A549 (cell line): ENCODE measurements at regions not wholly inside any gene's neighbourhood (a gene's known extent, or its start where the extent isn't known, plus 50 kb on each side); places are given as distances from the start of the nearest gene placed in this dataset.
"Not testable (repeated sequence)": the region's sequence is repeated elsewhere in the genome, so short reads cannot be mapped to it uniquely, and the experiment has no call there.

Source experiments
- ATAC-seq, 2 experiments: fragments of 200-7000 bp in 1 of 2; fragments of >200 bp in 1 of 2; cut with Nextera tagmentation in 1 of 2; cut with Tn5 transposase in 1 of 2; 3 replicates each; pipeline versions ENCODE4 v1.8.0 to v1.9.1; 2018 to 2020; ENCODE audit warnings: mild to moderate bottlenecking in 1 of 2, moderate library complexity in 1 of 2
- CTCF ChIA-PET: fragments of 300-600 bp; sonication (Branson Sonifier 250); formaldehyde crosslinking; extraction: SDS; loops from one replicate; lab custom pipeline; 2021; ENCODE audit warnings: antibody characterized with exemption, inconsistent platforms; lab: Yijun Ruan, JAX
- POLR2A ChIA-PET: fragments of 350-600 bp; formaldehyde crosslinking; extraction: SDS; loops from one replicate; lab custom pipeline; 2021; ENCODE audit warnings: antibody characterized with exemption, inconsistent platforms; lab: Yijun Ruan, JAX
- DNase-seq, 2 experiments: peaks; one replicate each; pipeline versions ENCODE4 v3.0.0 to v3.0.0-alpha.2; 2011 to 2016; ENCODE audit warnings: low read depth in 1 of 2, low spot score in 1 of 2
- FAIRE-seq: peaks from 2 replicates; lab custom pipeline; 2011; peaks lifted over from hg19 to GRCh38; lab: Jason Lieb, UNC
- H3K27ac ChIP-seq, 2 experiments: fragments of >200 bp; sonication (Bioruptor Twin); formaldehyde crosslinking; 3 replicates each; pipeline ENCODE4 v1.5.1; 2016 to 2017
- H3K4me1 ChIP-seq: fragments of >200 bp; sonication (Bioruptor Twin); formaldehyde crosslinking; 3 replicates; pipeline ENCODE4 v1.6.1; 2016
- H3K4me2 ChIP-seq: fragments of >200 bp; sonication (Bioruptor Twin); formaldehyde crosslinking; 3 replicates; pipeline ENCODE4 v1.6.1; 2016
- H3K4me3 ChIP-seq: fragments of >200 bp; sonication (Bioruptor Twin); formaldehyde crosslinking; 3 replicates; pipeline ENCODE4 v1.5.1; 2016
- H3K9me3 ChIP-seq: fragments of >200 bp; sonication (Bioruptor Twin); formaldehyde crosslinking; 3 replicates; pipeline ENCODE4 v1.6.1; 2016
- BHLHE40 ChIP-seq: IDR thresholded peaks from 2 replicates; pipeline ENCODE4 v1.6.1; 2012; ENCODE audit warnings: low read depth, low read length, inconsistent platforms
- CBX2 ChIP-seq: fragments of 200-600 bp; sonication (generic); IDR thresholded peaks from 2 replicates; pipeline ENCODE4 v1.6.1; 2016; ENCODE audit warnings: low read depth, mild to moderate bottlenecking, borderline replicate concordance
- CBX8 ChIP-seq: fragments of 200-600 bp; sonication (generic); IDR thresholded peaks from 2 replicates; pipeline ENCODE4 v1.6.1; 2016
- CTCF ChIP-seq: fragments of >200 bp; sonication (Bioruptor Twin); formaldehyde crosslinking; IDR thresholded peaks from 3 replicates; pipeline ENCODE4 v1.5.1; 2016
- FOSB ChIP-seq: fragments of 250-450 bp; sonication (Bioruptor Pico); IDR thresholded peaks from 2 replicates; pipeline ENCODE4 v1.5.0; 2020; ENCODE audit warnings: mild to moderate bottlenecking, moderate library complexity
- FOXS1 ChIP-seq: fragments of 250-450 bp; sonication (Bioruptor Pico); IDR thresholded peaks from 2 replicates; pipeline ENCODE4 v1.5.0; 2020; ENCODE audit warnings: mild to moderate bottlenecking, moderate library complexity
- GATA3 ChIP-seq: IDR thresholded peaks from 2 replicates; pipeline ENCODE4 v1.6.1; 2012; ENCODE audit warnings: borderline replicate concordance
- HDAC2 ChIP-seq: fragments of 200-600 bp; sonication (generic); IDR thresholded peaks from 2 replicates; pipeline ENCODE4 v1.6.1; 2016
- KDM5A ChIP-seq: fragments of 200-600 bp; sonication (generic); IDR thresholded peaks from 2 replicates; pipeline ENCODE4 v1.6.1; 2016; ENCODE audit warnings: antibody characterized with exemption, mild to moderate bottlenecking
- MAFK ChIP-seq: fragments of 450-650 bp; IDR thresholded peaks from 2 replicates; pipeline ENCODE4 v1.6.1; 2014; ENCODE audit not compliant: partially characterized antibody
- NPAS2 ChIP-seq: fragments of 250-450 bp; sonication (Bioruptor Pico); IDR thresholded peaks from 2 replicates; pipeline ENCODE4 v1.8.0; 2022; ENCODE audit warnings: mild to moderate bottlenecking, moderate library complexity, borderline replicate concordance
- RAD21 ChIP-seq, 2 experiments: fragments of >200 bp in 1 of 2; sonication (Bioruptor Twin) in 1 of 2; formaldehyde crosslinking in 1 of 2; IDR thresholded peaks in 1 of 2; conservative IDR thresholded peaks in 1 of 2; 2 replicates in 1 of 2; 3 replicates in 1 of 2; pipeline ENCODE4 v1.6.1; 2012 to 2018; ENCODE audit warnings: inconsistent platforms in 1 of 2
- RCOR1 ChIP-seq: fragments of 150-350 bp; IDR thresholded peaks from 2 replicates; pipeline ENCODE4 v1.6.1; 2014; ENCODE audit warnings: antibody characterized with exemption, low read length, low read depth
- REST ChIP-seq: fragments of 200-600 bp; sonication (generic); IDR thresholded peaks from 2 replicates; pipeline ENCODE4 v1.6.1; 2016; ENCODE audit warnings: antibody characterized with exemption, mild to moderate bottlenecking, moderate library complexity
- RFX5 ChIP-seq: fragments of 450-650 bp; IDR thresholded peaks from 2 replicates; pipeline ENCODE4 v1.7.1; 2014; ENCODE audit warnings: antibody characterized with exemption, mild to moderate bottlenecking, moderate library complexity
- ZC3H11A ChIP-seq: fragments of 450-650 bp; IDR thresholded peaks from 2 replicates; pipeline ENCODE4 v1.6.1; 2014; ENCODE audit warnings: antibody characterized with exemption, mild to moderate bottlenecking
- WGBS: methylation state at CpG from one replicate; pipeline ENCODE4 v1.1.6; 2017; ENCODE audit errors: missing lambda C conversion rate; 5-methylcytosine and 5-hydroxymethylcytosine counted together

DNA sequence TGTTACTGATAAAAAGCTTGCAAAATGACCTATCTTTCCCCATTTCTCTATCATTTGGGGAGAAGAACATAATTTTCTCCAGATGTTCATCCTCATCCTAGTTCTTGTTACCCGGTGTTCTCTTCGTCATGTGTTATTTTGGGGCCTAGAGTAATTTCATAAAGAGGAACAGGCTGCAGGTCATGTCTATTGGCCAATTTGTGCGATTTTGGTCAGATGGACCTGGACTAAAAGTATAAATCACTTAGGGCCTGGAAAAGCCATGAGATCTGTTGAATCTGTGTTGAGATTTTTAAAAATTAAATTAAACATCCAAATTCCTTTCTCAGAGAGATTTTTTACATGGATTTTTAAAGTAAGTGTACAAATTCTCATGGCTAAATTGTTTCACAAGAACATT, 241.3 kb upstream of the PLXNA2 start:
- POLR2A ChIA-PET = no interaction called here
- no peak for DNase-seq
- H3K4me2 ChIP-seq = no peak overlapping the region

GRCh38 chr1:208486677-208487076, 242.5 kb upstream of the PLXNA2 start:
- CTCF ChIA-PET = no interaction called here
- DNase-seq (no peak), FAIRE-seq (no peak), ATAC-seq (no peak)
- POLR2A ChIA-PET = no interaction called here
- no peaks in the 10 kb centered on the region for H3K9me3 ChIP-seq
- no peak overlapping the region for H3K4me3 ChIP-seq
- H3K4me2 ChIP-seq = no peak overlapping the region
- H3K4me1 ChIP-seq = no peaks in the 10 kb centered on the region
- no peak overlapping the region for H3K27ac ChIP-seq
- TF ChIP-seq REST (no peak), CBX8 (no peak), BHLHE40 (no peak), CTCF (no peak), HDAC2 (no peak), FOSB (no peak), RFX5 (no peak), MAFK (no peak), KDM5A (no peak), CBX2 (no peak), ZC3H11A (no peak), GATA3 (no peak), RAD21 (conservative IDR thresholded peaks at IDR 0.05 in 1 of 2, IDR thresholded peaks at IDR 0.05 in 1 of 2) (no peak), RCOR1 (no peak)

More for the DNA sequence above, 241.3 kb upstream of the PLXNA2 start:
- no peak for ATAC-seq
- TF ChIP-seq FOXS1 (CRISPR knock-in tag) (no peak), NPAS2 (no peak), ZC3H11A (no peak)
- H3K9me3 ChIP-seq = no peaks in the 10 kb centered on the region
- no peak overlapping the region for H3K4me3 ChIP-seq
- no peak overlapping the region for H3K27ac ChIP-seq
- no peak for FAIRE-seq
- CTCF ChIA-PET = no interaction called here
- WGBS = 18% methylated on average over 3 of the region's 3 CpGs
- H3K4me1 ChIP-seq = no peaks in the 10 kb centered on the region

- H3K4me3 ChIP-seq, DNase-seq, H3K4me1 ChIP-seq, POLR2A ChIA-PET, H3K9me3 ChIP-seq, FAIRE-seq, CTCF ChIA-PET, ATAC-seq, H3K4me2 ChIP-seq, H3K27ac ChIP-seq: not testable (repeated sequence)
- WGBS = no CpG with 5 or more reads among the region's 36 CpGs
Measured at GRCh38 chr1:208488432-208488831, 244.2 kb upstream of the PLXNA2 start.
